HCT116 (cell line): ENCODE measurements at regions not wholly inside any gene's neighbourhood (a gene's known extent, or its start where the extent isn't known, plus 50 kb on each side); places are given as distances from the start of the nearest gene placed in this dataset.

Source experiments
- CEBPB ChIP-seq: IDR thresholded peaks from 2 replicates; pipeline ENCODE4 v1.6.1; 2012; ENCODE audit warnings: low read depth
- CTCF ChIP-seq, 3 experiments: fragments of 200-600 bp in 1 of 3; sonication (generic) in 1 of 3; IDR thresholded peaks in 2 of 3; conservative IDR thresholded peaks in 1 of 3; 2 replicates each; pipeline ENCODE4 v1.5.1; 2012 to 2017; ENCODE audit warnings: low read depth in 2 of 3, low read length in 2 of 3, antibody characterized with exemption in 1 of 3, borderline replicate concordance in 1 of 3, control low read depth in 1 of 3, mild to moderate bottlenecking in 1 of 3, mixed read lengths in 1 of 3, mixed run types in 1 of 3, moderate library complexity in 1 of 3; ENCODE audit not compliant: insufficient read depth in 1 of 3
- EZH2 ChIP-seq: fragments of 200-600 bp; sonication (generic); IDR thresholded peaks from 2 replicates; pipeline ENCODE4 v1.6.1; 2017; ENCODE audit warnings: antibody characterized with exemption, mixed run types
- FOSL1 ChIP-seq: IDR thresholded peaks from 2 replicates; pipeline ENCODE4 v1.6.1; 2012; ENCODE audit warnings: low read depth
- JUND ChIP-seq: IDR thresholded peaks from 2 replicates; pipeline ENCODE4 v1.6.1; 2012
- POLR2A ChIP-seq: IDR thresholded peaks from 2 replicates; pipeline ENCODE4 v1.7.0; 2011; ENCODE audit warnings: borderline replicate concordance; ENCODE audit not compliant: insufficient read depth, insufficient read length; ENCODE audit errors: extremely low read depth
- RAD21 ChIP-seq: IDR thresholded peaks from 2 replicates; pipeline ENCODE4 v1.6.1; 2012; ENCODE audit warnings: low read depth, mild to moderate bottlenecking
- SRF ChIP-seq: IDR thresholded peaks from 2 replicates; pipeline ENCODE4 v1.6.1; 2012; ENCODE audit warnings: low read depth

DNA sequence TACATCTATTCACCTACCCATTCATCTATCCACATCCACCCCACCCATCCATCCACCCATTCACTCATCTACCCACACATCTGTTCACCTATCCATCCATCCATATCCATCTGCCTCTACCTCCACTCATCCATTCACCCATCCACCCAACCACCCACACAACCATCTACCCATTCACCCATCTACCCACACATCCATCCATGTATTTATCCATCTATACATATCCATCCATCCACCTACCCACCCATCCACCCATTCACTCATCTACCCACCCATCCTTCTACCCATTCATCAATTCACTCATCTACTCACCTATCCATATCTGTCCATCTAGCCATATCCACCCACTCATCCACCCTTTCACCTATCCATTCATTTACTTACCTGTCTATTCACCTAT, 187.6 kb downstream of the ASB1 start:
- no peak for TF ChIP-seq CTCF (IDR thresholded peaks at IDR 0.05 in 2 of 3, conservative IDR thresholded peaks at IDR 0.05 in 1 of 3; ENCODE audit: borderline replicate concordance in 1 of 3, insufficient read depth in 1 of 3, low read depth in 2 of 3, low read length in 2 of 3)
- no peak for TF ChIP-seq FOSL1
- TF ChIP-seq EZH2, result no peak
- no peak for TF ChIP-seq CEBPB
- TF ChIP-seq POLR2A, result no peak
- no peak for TF ChIP-seq JUND
- TF ChIP-seq RAD21, result no peak
- no peak for TF ChIP-seq SRF
